MM.1S (cell line): ENCODE measurements at regions not wholly inside any gene's neighbourhood (a gene's known extent, or its start where the extent isn't known, plus 50 kb on each side); places are given as distances from the start of the nearest gene placed in this dataset.

ENCODE experiments used
- EZH2 ChIP-seq: fragments of 300-600 bp; sonication (generic); optimal IDR thresholded peaks from 2 replicates; pipeline ENCODE3; 2017; ENCODE audit warnings: low read depth, mild to moderate bottlenecking, antibody characterized with exemption, low read length, mixed read lengths
- EZH2phosphoT487 ChIP-seq: fragments of 300-600 bp; sonication (generic); IDR thresholded peaks from 2 replicates; pipeline ENCODE4 v1.6.1; 2018; ENCODE audit warnings: antibody characterized with exemption, low read length
- TF ChIP-seq, protein P1 (sequence below): fragments of 300-600 bp; sonication (generic); IDR thresholded peaks from 2 replicates; pipeline ENCODE4 v1.5.1; 2016; ENCODE audit warnings: antibody characterized with exemption, low read length, mixed read lengths

- TF ChIP-seq, protein P1, sequence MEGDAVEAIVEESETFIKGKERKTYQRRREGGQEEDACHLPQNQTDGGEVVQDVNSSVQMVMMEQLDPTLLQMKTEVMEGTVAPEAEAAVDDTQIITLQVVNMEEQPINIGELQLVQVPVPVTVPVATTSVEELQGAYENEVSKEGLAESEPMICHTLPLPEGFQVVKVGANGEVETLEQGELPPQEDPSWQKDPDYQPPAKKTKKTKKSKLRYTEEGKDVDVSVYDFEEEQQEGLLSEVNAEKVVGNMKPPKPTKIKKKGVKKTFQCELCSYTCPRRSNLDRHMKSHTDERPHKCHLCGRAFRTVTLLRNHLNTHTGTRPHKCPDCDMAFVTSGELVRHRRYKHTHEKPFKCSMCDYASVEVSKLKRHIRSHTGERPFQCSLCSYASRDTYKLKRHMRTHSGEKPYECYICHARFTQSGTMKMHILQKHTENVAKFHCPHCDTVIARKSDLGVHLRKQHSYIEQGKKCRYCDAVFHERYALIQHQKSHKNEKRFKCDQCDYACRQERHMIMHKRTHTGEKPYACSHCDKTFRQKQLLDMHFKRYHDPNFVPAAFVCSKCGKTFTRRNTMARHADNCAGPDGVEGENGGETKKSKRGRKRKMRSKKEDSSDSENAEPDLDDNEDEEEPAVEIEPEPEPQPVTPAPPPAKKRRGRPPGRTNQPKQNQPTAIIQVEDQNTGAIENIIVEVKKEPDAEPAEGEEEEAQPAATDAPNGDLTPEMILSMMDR: no peak
- TF ChIP-seq EZH2phosphoT487 (no peak), EZH2 (no peak)
Measured at GRCh38 chr4:112748352-112748878, 111.5 kb downstream of the LARP7 start.
